SK-N-SH treated with all-trans-retinoic acid at 6 μM for 48 hours (cell line): ENCODE measurements at regions not wholly inside any gene's neighbourhood (a gene's known extent, or its start where the extent isn't known, plus 50 kb on each side); places are given as distances from the start of the nearest gene placed in this dataset.

Source experiments
- CSDC2 ChIP-seq: fragments of 250-450 bp; sonication (Bioruptor Pico); IDR thresholded peaks from 2 replicates; pipeline ENCODE4 v1.5.0; 2020; ENCODE audit warnings: mild to moderate bottlenecking, moderate library complexity
- PPARA ChIP-seq: fragments of 250-450 bp; sonication (Bioruptor Pico); IDR thresholded peaks from 2 replicates; pipeline ENCODE4 v1.5.0; 2020; ENCODE audit warnings: mild to moderate bottlenecking, borderline replicate concordance
- SNAI2 ChIP-seq: fragments of 250-450 bp; sonication (Bioruptor Pico); IDR thresholded peaks from 2 replicates; pipeline ENCODE4 v1.5.0; 2020; ENCODE audit warnings: mild to moderate bottlenecking, moderate library complexity
- ZFP30 ChIP-seq: fragments of 450-650 bp; formaldehyde crosslinking; IDR thresholded peaks from 2 replicates; pipeline ENCODE4 v1.5.0; 2022; ENCODE audit warnings: mild to moderate bottlenecking, moderate library complexity
- ZNF565 ChIP-seq: fragments of 450-650 bp; formaldehyde crosslinking; conservative IDR thresholded peaks from 2 replicates; pipeline ENCODE4 v1.5.0; 2020; ENCODE audit warnings: low read depth, mild to moderate bottlenecking, moderate library complexity
- ZNF8 ChIP-seq: fragments of 450-650 bp; formaldehyde crosslinking; IDR thresholded peaks from 2 replicates; pipeline ENCODE4 v1.5.0; 2020; ENCODE audit warnings: mild to moderate bottlenecking, moderate library complexity
- TF ChIP-seq, protein P1 (sequence below): fragments of 250-450 bp; sonication (Bioruptor Pico); IDR thresholded peaks from 2 replicates; pipeline ENCODE4 v1.5.0; 2020; ENCODE audit warnings: mild to moderate bottlenecking, moderate library complexity
- TF ChIP-seq, protein P2 (sequence below): fragments of 250-450 bp; sonication (Bioruptor Pico); IDR thresholded peaks from 2 replicates; pipeline ENCODE4 v1.8.0; 2020; ENCODE audit warnings: mild to moderate bottlenecking, moderate library complexity, borderline replicate concordance

DNA sequence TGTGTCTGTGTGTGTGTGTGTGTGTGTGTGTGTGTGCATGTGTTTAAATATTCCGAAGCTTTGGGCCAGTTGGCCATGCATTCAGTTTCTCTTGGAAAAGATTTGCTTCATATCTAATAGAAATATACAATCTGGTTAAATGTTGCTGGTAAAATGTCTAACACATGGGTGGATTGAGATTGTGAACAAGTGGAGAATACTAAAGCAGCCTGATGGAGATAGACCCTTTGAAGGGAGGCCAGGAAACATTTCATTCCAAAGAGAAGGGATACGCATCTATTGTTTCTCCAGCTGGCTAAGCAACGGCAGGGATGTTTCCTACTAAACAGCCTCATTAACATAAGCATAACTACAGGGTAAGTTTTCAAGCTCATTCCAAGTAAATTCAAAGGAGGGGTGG, 257.5 kb upstream of the PTBP2 start:
- TF ChIP-seq, protein P1, sequence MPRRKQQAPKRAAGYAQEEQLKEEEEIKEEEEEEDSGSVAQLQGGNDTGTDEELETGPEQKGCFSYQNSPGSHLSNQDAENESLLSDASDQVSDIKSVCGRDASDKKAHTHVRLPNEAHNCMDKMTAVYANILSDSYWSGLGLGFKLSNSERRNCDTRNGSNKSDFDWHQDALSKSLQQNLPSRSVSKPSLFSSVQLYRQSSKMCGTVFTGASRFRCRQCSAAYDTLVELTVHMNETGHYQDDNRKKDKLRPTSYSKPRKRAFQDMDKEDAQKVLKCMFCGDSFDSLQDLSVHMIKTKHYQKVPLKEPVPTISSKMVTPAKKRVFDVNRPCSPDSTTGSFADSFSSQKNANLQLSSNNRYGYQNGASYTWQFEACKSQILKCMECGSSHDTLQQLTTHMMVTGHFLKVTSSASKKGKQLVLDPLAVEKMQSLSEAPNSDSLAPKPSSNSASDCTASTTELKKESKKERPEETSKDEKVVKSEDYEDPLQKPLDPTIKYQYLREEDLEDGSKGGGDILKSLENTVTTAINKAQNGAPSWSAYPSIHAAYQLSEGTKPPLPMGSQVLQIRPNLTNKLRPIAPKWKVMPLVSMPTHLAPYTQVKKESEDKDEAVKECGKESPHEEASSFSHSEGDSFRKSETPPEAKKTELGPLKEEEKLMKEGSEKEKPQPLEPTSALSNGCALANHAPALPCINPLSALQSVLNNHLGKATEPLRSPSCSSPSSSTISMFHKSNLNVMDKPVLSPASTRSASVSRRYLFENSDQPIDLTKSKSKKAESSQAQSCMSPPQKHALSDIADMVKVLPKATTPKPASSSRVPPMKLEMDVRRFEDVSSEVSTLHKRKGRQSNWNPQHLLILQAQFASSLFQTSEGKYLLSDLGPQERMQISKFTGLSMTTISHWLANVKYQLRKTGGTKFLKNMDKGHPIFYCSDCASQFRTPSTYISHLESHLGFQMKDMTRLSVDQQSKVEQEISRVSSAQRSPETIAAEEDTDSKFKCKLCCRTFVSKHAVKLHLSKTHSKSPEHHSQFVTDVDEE (CRISPR knock-in tag), result no peak
- TF ChIP-seq ZFP30 (no peak), ZNF8 (no peak), PPARA (CRISPR knock-in tag) (no peak), CSDC2 (CRISPR knock-in tag) (no peak), ZNF565 (CRISPR knock-in tag) (no peak), SNAI2 (CRISPR knock-in tag) (no peak)
- TF ChIP-seq, protein P2, sequence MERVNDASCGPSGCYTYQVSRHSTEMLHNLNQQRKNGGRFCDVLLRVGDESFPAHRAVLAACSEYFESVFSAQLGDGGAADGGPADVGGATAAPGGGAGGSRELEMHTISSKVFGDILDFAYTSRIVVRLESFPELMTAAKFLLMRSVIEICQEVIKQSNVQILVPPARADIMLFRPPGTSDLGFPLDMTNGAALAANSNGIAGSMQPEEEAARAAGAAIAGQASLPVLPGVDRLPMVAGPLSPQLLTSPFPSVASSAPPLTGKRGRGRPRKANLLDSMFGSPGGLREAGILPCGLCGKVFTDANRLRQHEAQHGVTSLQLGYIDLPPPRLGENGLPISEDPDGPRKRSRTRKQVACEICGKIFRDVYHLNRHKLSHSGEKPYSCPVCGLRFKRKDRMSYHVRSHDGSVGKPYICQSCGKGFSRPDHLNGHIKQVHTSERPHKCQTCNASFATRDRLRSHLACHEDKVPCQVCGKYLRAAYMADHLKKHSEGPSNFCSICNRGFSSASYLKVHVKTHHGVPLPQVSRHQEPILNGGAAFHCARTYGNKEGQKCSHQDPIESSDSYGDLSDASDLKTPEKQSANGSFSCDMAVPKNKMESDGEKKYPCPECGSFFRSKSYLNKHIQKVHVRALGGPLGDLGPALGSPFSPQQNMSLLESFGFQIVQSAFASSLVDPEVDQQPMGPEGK (CRISPR knock-in tag), result no peak
